BLaER1 (cell line): ENCODE measurements at regions not wholly inside any gene's neighbourhood (a gene's known extent, or its start where the extent isn't known, plus 50 kb on each side); places are given as distances from the start of the nearest gene placed in this dataset.

Source experiments
- H3K27ac ChIP-seq: shearing (Covaris generic); formaldehyde crosslinking; 2 replicates; pipeline ENCODE4 v1.8.1; 2022
- H3K27me3 ChIP-seq: shearing (Covaris generic); formaldehyde crosslinking; 2 replicates; pipeline ENCODE4 v1.8.1; 2022
- H3K36me3 ChIP-seq: shearing (Covaris generic); formaldehyde crosslinking; 2 replicates; pipeline ENCODE4 v1.8.1; 2022
- H3K4me1 ChIP-seq: shearing (Covaris generic); formaldehyde crosslinking; 2 replicates; pipeline ENCODE4 v1.8.1; 2022
- H3K4me2 ChIP-seq: shearing (Covaris generic); formaldehyde crosslinking; 2 replicates; pipeline ENCODE4 v1.8.1; 2022
- H3K4me3 ChIP-seq: shearing (Covaris generic); formaldehyde crosslinking; 2 replicates; pipeline ENCODE4 v1.8.1; 2022
- H3K9ac ChIP-seq: shearing (Covaris generic); formaldehyde crosslinking; 2 replicates; pipeline ENCODE4 v1.8.1; 2022
- H3K9me3 ChIP-seq: shearing (Covaris generic); formaldehyde crosslinking; 2 replicates; pipeline ENCODE4 v1.8.1; 2022
- H4K20me1 ChIP-seq: shearing (Covaris generic); formaldehyde crosslinking; 2 replicates; pipeline ENCODE4 v1.8.1; 2022
- Cebpa-rat ChIP-seq: shearing (Covaris generic); IDR thresholded peaks from 2 replicates; pipeline ENCODE4 v1.8.1; 2022

DNA sequence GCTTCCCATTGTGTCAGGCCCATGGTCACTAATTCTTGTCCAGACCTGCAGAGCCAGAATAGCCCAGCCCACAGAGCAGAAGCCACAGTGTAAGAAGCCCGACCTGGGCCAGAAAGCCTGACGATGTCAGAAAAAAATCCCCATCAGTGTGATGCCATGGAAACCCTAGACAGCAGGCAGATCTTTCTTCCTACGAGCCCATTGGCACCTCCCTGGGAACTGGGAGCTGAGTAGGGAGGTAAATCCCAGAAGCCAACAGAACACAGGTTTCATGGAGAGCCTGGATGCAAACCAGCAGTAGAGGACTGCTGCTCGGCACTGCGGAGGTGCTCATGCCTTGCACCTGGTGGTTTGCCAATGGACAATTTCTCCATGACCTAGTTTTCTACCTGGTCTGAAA lies 82.2 kb upstream of the SLC22A16 start:
- H3K36me3 ChIP-seq = no peaks in the 10 kb centered on the region
- H4K20me1 ChIP-seq = no peaks in the 10 kb centered on the region
- no peak for TF ChIP-seq Cebpa-rat
- no peak overlapping the region for H3K9ac ChIP-seq
- no peak overlapping the region for H3K27ac ChIP-seq
- H3K4me2 ChIP-seq = no peak overlapping the region
- H3K4me3 ChIP-seq = no peak overlapping the region
- H3K27me3 ChIP-seq = no peaks in the 10 kb centered on the region
- H3K9me3 ChIP-seq = peaks cover 39% of the 10 kb centered on the region
- H3K4me1 ChIP-seq = peaks cover 48% of the 10 kb centered on the region

DNA sequence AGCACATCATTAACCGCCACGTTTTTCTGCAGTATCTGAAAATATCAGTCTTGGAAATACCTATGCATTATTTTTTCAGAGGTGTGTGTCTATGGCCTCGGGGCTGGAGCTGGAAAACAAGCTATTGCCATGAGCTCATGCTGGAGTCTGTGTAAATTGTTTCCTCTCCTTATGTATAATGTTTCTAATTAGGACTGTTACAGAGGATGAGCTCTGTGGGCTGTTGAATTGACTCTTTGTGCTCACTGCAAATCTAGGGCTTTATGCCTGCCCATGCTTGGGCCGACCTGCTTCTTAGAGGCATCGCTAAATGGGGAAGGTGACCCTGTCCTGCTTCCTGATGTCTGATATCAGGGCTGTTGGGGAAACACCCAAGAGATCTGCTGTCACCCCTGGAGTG lies 80.8 kb upstream of the SLC22A16 start:
- Histone ChIP-seq H3K36me3 (no peaks in the 10 kb centered on the region), H3K4me3 (no peak overlapping the region), H3K4me1 (peaks cover 47% of the 10 kb centered on the region), H3K9ac (no peak overlapping the region), H4K20me1 (no peaks in the 10 kb centered on the region), H3K4me2 (no peak overlapping the region), H3K27ac (no peak overlapping the region), H3K27me3 (no peaks in the 10 kb centered on the region), H3K9me3 (peaks cover 48% of the 10 kb centered on the region)
- TF ChIP-seq Cebpa-rat = no peak

DNA sequence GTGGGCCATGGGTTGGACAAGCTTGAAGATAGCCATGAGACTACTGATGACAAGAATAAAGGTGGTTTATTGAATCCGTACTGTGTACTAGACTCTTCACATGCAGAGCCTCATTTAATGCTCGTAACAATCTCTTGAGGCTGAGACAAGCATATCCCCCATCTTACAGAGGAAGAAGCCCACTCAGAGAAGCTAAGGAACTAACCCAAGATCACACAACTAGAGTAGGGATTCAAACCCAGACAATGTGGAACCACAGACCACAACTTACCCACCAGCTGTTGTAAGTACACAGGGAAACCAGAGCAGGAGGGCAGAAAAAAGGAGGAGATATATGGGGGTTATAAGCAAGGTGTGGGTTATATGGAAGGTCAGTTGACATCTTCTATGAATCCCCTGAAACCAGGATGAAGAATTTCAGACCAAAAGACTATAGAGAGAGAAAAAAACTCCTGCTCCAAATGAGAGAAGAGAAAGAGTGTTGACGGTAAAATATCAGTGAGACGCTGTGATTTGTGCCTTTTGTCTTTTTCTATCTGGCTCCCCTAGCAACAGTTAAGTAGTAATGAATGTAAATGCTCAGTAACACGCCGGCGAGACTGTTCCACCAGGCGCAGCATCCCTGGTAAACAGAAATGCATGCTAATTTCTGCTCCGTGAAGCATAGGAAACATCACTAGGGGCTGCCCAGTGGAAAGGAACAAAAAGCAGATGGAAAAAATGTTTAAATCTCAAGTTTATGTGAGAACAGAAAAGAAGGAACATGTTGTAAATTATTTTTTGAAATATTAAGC lies 80.1 kb upstream of the SLC22A16 start:
- H4K20me1 ChIP-seq = no peaks in the 10 kb centered on the region
- no peak overlapping the region for H3K4me2 ChIP-seq
- H3K36me3 ChIP-seq = no peaks in the 10 kb centered on the region
- H3K27ac ChIP-seq = no peak overlapping the region
- peaks cover 52% of the 10 kb centered on the region for H3K9me3 ChIP-seq
- H3K27me3 ChIP-seq = no peaks in the 10 kb centered on the region
- H3K9ac ChIP-seq = no peak overlapping the region
- H3K4me1 ChIP-seq = peaks cover 40% of the 10 kb centered on the region
- H3K4me3 ChIP-seq = no peak overlapping the region
- no peak for TF ChIP-seq Cebpa-rat

DNA sequence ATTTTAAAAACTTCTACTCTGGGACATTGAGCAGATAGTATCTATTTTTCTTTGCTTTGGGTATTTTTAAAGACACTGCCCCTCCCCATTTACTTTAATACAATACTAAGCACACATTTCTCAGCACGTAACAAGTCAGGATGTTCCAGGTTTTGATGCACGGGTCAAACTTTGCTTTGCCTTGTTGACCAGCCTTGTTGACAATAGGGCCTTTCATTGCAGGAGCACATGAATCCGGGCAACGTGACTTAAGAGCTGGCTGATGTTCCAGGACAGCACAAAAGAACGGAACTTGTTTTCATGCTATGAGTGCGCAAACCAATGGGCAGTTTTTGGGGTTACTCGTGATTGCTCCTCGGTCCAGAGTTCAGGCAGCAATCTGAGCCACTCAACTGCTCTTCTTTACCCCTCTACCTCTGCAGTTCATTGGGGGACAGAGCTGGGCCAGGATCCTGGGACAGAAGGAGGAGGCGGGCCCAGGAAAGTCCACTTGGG lies 78.6 kb upstream of the SLC22A16 start:
- H3K4me1 ChIP-seq = peaks cover 25% of the 10 kb centered on the region
- H3K27ac ChIP-seq = no peak overlapping the region

DNA sequence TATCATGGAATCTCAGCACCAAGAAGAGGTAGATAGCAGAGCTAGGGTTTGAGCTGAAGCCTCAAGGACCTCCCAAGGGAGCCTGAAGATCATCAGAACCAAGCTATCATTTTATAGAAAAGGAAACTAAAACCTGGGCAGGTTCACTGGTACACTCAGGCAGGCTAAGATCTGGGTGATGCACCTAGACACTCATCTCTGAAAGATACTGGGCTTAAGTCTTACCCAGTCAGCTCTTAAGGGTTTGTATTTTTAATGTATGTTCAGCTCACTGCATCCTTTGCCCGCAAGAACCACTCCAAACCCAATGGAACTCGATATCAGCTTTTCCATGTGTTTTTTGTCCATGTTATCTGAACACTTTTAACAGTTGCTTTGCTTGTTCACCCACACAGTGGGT lies 78.0 kb upstream of the SLC22A16 start:
- H4K20me1 ChIP-seq = no peaks in the 10 kb centered on the region
- H3K36me3 ChIP-seq = no peaks in the 10 kb centered on the region
- H3K4me3 ChIP-seq = no peak overlapping the region
- peaks cover 19% of the 10 kb centered on the region for H3K4me1 ChIP-seq
- H3K4me2 ChIP-seq = no peak overlapping the region
- H3K27ac ChIP-seq = no peak overlapping the region
- TF ChIP-seq Cebpa-rat = no peak
- H3K27me3 ChIP-seq = no peaks in the 10 kb centered on the region
- peaks cover 63% of the 10 kb centered on the region for H3K9me3 ChIP-seq
- H3K9ac ChIP-seq = no peak overlapping the region

More for the DNA sequence above, 78.6 kb upstream of the SLC22A16 start:
- TF ChIP-seq Cebpa-rat = no peak
- no peaks in the 10 kb centered on the region for H3K27me3 ChIP-seq
- H3K9me3 ChIP-seq = peaks cover 65% of the 10 kb centered on the region
- no peak overlapping the region for H3K9ac ChIP-seq
- H3K36me3 ChIP-seq = no peaks in the 10 kb centered on the region
- H4K20me1 ChIP-seq = no peaks in the 10 kb centered on the region
- no peak overlapping the region for H3K4me2 ChIP-seq
- no peak overlapping the region for H3K4me3 ChIP-seq

DNA sequence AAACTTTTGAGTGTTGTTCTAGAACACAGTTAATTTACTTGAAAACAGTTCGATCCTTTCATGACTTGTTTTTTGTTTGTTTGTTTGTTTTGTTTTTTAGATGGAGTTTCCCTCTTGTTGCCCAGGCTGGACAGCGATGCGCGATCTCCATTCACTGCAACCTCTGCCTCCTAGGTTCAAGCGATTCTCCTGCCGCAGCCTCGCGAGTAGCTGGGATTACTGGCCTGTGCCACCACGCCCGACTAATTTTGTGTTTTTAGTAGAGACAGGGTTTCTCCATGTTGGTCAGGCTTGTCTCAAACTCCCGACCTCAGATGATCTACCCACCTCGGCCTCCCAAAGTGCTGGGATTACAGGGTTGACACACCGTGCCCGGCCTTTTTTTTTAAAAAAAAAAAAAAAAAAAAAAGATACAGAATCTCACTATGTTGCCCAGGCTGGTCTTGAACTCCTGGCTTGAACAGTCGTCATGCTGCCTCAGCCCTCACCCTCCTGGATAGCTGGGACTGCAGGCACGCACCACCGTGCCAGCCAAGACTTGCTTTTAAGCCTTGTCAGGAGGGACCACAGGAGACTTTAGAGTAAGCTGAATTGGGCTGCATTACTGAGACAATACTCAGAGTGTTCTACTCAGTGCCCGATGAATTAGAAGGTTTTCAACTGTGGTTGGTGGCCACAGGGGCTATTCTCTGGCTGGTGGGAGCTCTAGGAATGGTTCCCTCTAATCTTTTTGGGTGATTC lies 76.7 kb upstream of the SLC22A16 start:
- no peaks in the 10 kb centered on the region for H3K27me3 ChIP-seq

DNA sequence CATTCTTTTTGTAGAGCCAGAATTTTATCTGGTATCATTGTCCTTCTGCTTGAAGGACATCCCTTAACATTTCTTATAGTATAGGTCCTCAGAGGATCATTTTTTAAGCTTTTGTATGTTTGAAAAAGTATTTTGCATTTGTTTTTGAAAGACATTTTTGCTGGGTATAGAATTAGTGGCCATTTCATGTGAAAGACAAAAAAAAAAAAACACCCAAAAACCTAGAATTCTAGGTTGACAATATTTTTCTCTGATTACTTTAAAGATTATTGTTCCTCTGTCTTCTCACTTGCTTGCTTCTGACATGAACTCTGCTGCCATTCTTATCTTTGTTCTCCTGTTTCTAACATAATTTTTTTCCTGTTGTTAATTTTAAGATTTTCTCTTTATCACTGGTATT lies 75.7 kb upstream of the SLC22A16 start:
- Histone ChIP-seq H4K20me1 (no peaks in the 10 kb centered on the region), H3K36me3 (no peaks in the 10 kb centered on the region), H3K27me3 (no peaks in the 10 kb centered on the region), H3K4me3 (no peak overlapping the region), H3K27ac (no peak overlapping the region), H3K4me1 (peaks cover 8% of the 10 kb centered on the region; the same call in 1 of the 2 replicates), H3K9ac (no peak overlapping the region), H3K9me3 (peaks cover 58% of the 10 kb centered on the region), H3K4me2 (no peak overlapping the region)
- TF ChIP-seq Cebpa-rat = no peak

More for the DNA sequence above, 76.7 kb upstream of the SLC22A16 start:
- H3K36me3 ChIP-seq = no peaks in the 10 kb centered on the region
- peaks cover 10% of the 10 kb centered on the region; the same call in 1 of the 2 replicates for H3K4me1 ChIP-seq
- no peak for TF ChIP-seq Cebpa-rat
- H3K4me2 ChIP-seq = no peak overlapping the region
- H3K9me3 ChIP-seq = peaks cover 58% of the 10 kb centered on the region
- no peaks in the 10 kb centered on the region for H4K20me1 ChIP-seq
- H3K27ac ChIP-seq = no peak overlapping the region
- no peak overlapping the region for H3K9ac ChIP-seq
- H3K4me3 ChIP-seq = no peak overlapping the region

DNA sequence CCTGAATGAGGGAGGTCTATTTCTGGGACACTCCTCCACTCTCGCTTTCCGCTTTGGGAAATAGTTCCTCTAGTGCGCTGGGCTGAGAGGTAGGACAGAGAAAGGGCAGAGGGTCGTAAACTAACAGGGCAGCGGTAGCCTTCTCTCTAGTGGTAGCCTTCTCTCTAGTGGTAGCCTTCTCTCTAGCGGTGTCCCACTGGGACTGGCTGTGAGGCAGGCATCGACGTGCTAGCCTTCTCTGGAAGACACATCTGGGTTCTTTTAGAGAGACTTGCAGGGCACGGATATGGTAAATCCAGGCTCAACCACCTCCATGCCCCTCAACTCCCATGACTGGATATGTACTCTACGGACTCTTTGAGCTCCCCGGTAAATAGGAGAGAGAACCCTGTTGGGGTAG lies 74.7 kb upstream of the SLC22A16 start:
- Histone ChIP-seq H3K9me3 (peaks cover 58% of the 10 kb centered on the region), H3K27ac (no peak overlapping the region), H3K9ac (no peak overlapping the region), H3K27me3 (no peaks in the 10 kb centered on the region), H3K4me1 (no peaks in the 10 kb centered on the region), H4K20me1 (no peaks in the 10 kb centered on the region), H3K4me3 (no peak overlapping the region), H3K36me3 (no peaks in the 10 kb centered on the region), H3K4me2 (no peak overlapping the region)
- no peak for TF ChIP-seq Cebpa-rat

DNA sequence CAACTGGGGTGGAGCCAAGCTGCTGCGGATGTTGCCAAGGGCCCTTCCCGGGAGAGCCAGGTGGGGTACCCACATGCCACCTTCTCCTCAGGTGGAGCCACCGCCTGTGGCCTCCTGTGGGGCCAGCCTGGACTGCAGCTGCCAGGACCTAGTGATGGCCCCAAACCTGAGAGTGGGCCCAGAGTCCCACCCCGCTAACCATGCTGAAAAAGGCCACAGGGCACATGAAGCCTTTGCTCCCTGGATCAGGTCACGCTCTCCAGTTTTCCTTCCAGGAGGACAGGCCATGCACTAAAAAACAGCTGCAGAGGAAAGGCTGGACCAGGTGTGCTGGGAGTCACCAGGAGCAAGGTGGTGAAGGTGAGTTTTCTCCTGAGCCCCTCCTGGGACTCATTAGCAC lies 73.9 kb upstream of the SLC22A16 start:
- Histone ChIP-seq H3K27me3 (no peaks in the 10 kb centered on the region), H3K4me2 (no peak overlapping the region), H3K36me3 (no peaks in the 10 kb centered on the region), H3K9ac (no peak overlapping the region), H4K20me1 (no peaks in the 10 kb centered on the region), H3K9me3 (peaks cover 53% of the 10 kb centered on the region), H3K4me1 (no peaks in the 10 kb centered on the region), H3K27ac (no peak overlapping the region), H3K4me3 (no peak overlapping the region)
- TF ChIP-seq Cebpa-rat = no peak

DNA sequence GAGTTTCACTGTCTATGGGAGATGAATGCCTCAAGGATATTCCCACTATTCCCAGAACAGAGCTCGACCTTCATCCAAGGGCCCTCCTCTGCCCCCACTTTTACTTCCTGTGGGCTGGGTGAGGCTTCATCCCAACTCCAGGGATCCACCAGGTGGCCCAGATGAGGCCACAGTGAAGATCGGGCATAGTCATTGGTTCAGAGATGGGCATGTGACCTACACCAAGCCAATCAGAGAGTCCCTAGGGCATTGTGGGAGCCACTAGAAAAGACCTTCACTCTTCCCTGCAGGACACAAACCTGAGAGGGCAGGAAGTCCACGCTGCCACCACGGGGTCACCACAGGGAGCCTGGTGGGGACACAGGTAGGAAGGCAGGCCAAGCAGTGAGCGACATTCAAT lies 72.9 kb upstream of the SLC22A16 start:
- Histone ChIP-seq H3K27ac (no peak overlapping the region), H3K4me3 (no peak overlapping the region), H3K9ac (no peak overlapping the region), H3K9me3 (peaks cover 48% of the 10 kb centered on the region), H3K4me1 (no peaks in the 10 kb centered on the region; the same call in 1 of the 2 replicates), H3K27me3 (no peaks in the 10 kb centered on the region), H4K20me1 (no peaks in the 10 kb centered on the region), H3K36me3 (no peaks in the 10 kb centered on the region), H3K4me2 (no peak overlapping the region)
- no peak for TF ChIP-seq Cebpa-rat
